ENCODE measurements at regions not wholly inside any gene's neighbourhood (a gene's known extent, or its start where the extent isn't known, plus 50 kb on each side); places are given as distances from the start of the nearest gene placed in this dataset.

GRCh38 chr9:18202924-18203323, 271.0 kb upstream of the ADAMTSL1 start:
- no peak overlapping the region for H3K27ac Mint-ChIP-seq
- TF ChIP-seq MXD4 (CRISPR knock-in tag; IDR thresholded peaks at IDR 0.05; ENCODE audit: borderline replicate concordance) (no peak), GRHL2 (CRISPR knock-in tag; IDR thresholded peaks at IDR 0.05; ENCODE audit: insufficient replicate concordance, severe bottlenecking) (no peak), SOX15 (CRISPR knock-in tag; IDR thresholded peaks at IDR 0.05) (no peak), USF1 (CRISPR knock-in tag; IDR thresholded peaks at IDR 0.05) (no peak), ZNF219 (CRISPR knock-in tag; IDR thresholded peaks at IDR 0.05; ENCODE audit: borderline replicate concordance) (no peak), ESRRA (CRISPR knock-in tag; IDR thresholded peaks at IDR 0.05; ENCODE audit: borderline replicate concordance) (no peak), OVOL2 (CRISPR knock-in tag; IDR thresholded peaks at IDR 0.05; ENCODE audit: borderline replicate concordance) (no peak), TEAD4 (CRISPR knock-in tag; IDR thresholded peaks at IDR 0.05) (no peak), GABPB1 (CRISPR knock-in tag; IDR thresholded peaks at IDR 0.05) (no peak), EMX1 (CRISPR knock-in tag; IDR thresholded peaks at IDR 0.05) (no peak)
- no peaks in the 10 kb centered on the region for H3K4me1 Mint-ChIP-seq
- H3K9me3 Mint-ChIP-seq: no peaks in the 10 kb centered on the region
- POLR2A ChIA-PET: no interaction called here
- H3K4me3 Mint-ChIP-seq: no peak overlapping the region
- DNase-seq (ENCODE audit: low spot score) (no peak), ATAC-seq (no peak)
- H3K36me3 Mint-ChIP-seq: no peaks in the 10 kb centered on the region
- CTCF ChIA-PET: interaction anchor here (1.2 to 1.7 kb wide), 2 partner anchors 11 to 392 kb away, joined by 4 to 5 read pairs; no protein-coding TSS in a partner anchor
- H3K27me3 Mint-ChIP-seq (ENCODE audit: low read depth): no peaks in the 10 kb centered on the region

- H3K36me3 Mint-ChIP-seq: no peaks in the 10 kb centered on the region
- TF ChIP-seq FOXP1 (CRISPR knock-in tag; IDR thresholded peaks at IDR 0.05; ENCODE audit: borderline replicate concordance) (no peak), ATF1 (CRISPR knock-in tag; IDR thresholded peaks at IDR 0.05) (no peak), OVOL2 (CRISPR knock-in tag; IDR thresholded peaks at IDR 0.05; ENCODE audit: borderline replicate concordance) (no peak), ARID4B (CRISPR knock-in tag; IDR thresholded peaks at IDR 0.05; ENCODE audit: borderline replicate concordance) (no peak), ZNF532 (CRISPR knock-in tag; IDR thresholded peaks at IDR 0.05; ENCODE audit: borderline replicate concordance) (no peak), ETV6 (CRISPR knock-in tag; IDR thresholded peaks at IDR 0.05) (no peak), TCF7 (CRISPR knock-in tag; IDR thresholded peaks at IDR 0.05; ENCODE audit: low read depth) (no peak), SMAD4 (CRISPR knock-in tag; IDR thresholded peaks at IDR 0.05) (no peak), ATF2 (CRISPR knock-in tag; IDR thresholded peaks at IDR 0.05; ENCODE audit: borderline replicate concordance, low read depth) (no peak), SOX15 (CRISPR knock-in tag; IDR thresholded peaks at IDR 0.05) (no peak), NR3C1 (CRISPR knock-in tag; conservative IDR thresholded peaks at IDR 0.05; ENCODE audit: low read depth) (no peak), PRRX2 (CRISPR knock-in tag; IDR thresholded peaks at IDR 0.05) (no peak), USF2 (CRISPR knock-in tag; IDR thresholded peaks at IDR 0.05) (no peak), ZNF138 (CRISPR knock-in tag; conservative IDR thresholded peaks at IDR 0.05) (no peak), PREB (CRISPR knock-in tag; IDR thresholded peaks at IDR 0.05; ENCODE audit: borderline replicate concordance) (no peak)
- ChIA-PET POLR2A (no interaction called here), CTCF (interaction anchor here (0.7 to 3.0 kb wide), 9 partner anchors 8 to 403 kb away, joined by 3 to 33 read pairs (median 3); no protein-coding TSS in a partner anchor)
- no peaks in the 10 kb centered on the region for H3K9me3 Mint-ChIP-seq
- DNase-seq (ENCODE audit: low spot score) (no peak), ATAC-seq (no peak)
- H3K27ac Mint-ChIP-seq: no peak overlapping the region
- no peaks in the 10 kb centered on the region for H3K27me3 Mint-ChIP-seq (ENCODE audit: low read depth)
- H3K4me3 Mint-ChIP-seq: no peak overlapping the region
- H3K4me1 Mint-ChIP-seq: peaks cover 11% of the 10 kb centered on the region
Observed at GRCh38 chr9:18207735-18208134, 266.2 kb upstream of the ADAMTSL1 start.

Data from WTC11 (cell line).